HepG2 (cell line): ENCODE measurements at regions not wholly inside any gene's neighbourhood (a gene's known extent, or its start where the extent isn't known, plus 50 kb on each side); places are given as distances from the start of the nearest gene placed in this dataset.

Source experiments
- ATF4 ChIP-seq, 2 experiments: fragments of 450-650 bp in 1 of 2; sonication (generic) in 1 of 2; formaldehyde crosslinking; IDR thresholded peaks; 2 replicates each; pipeline versions ENCODE4 v1.5.0 to v1.8.0; 2020 to 2022; ENCODE audit warnings: mild to moderate bottlenecking in 1 of 2, missing genetic modification reagents in 1 of 2
- HMGA1 ChIP-seq: sonication (generic); formaldehyde crosslinking; conservative IDR thresholded peaks from 2 replicates; pipeline ENCODE4 v1.4.0; 2020; ENCODE audit warnings: missing genetic modification reagents
- IKZF5 ChIP-seq: IDR thresholded peaks from 2 replicates; pipeline ENCODE4 v1.6.1; 2018; ENCODE audit warnings: missing genetic modification reagents, mild to moderate bottlenecking, missing compliant biosample characterization
- MIXL1 ChIP-seq: IDR thresholded peaks from 2 replicates; pipeline ENCODE4 v1.6.1; 2016
- PHF5A ChIP-seq: IDR thresholded peaks from one replicate; pipeline ENCODE4 v1.6.1; 2018; ENCODE audit warnings: low read depth, missing genetic modification reagents; ENCODE audit not compliant: unreplicated experiment
- SKIL ChIP-seq: sonication (generic); formaldehyde crosslinking; IDR thresholded peaks from 2 replicates; pipeline ENCODE4 v1.8.0; 2022; ENCODE audit warnings: missing genetic modification reagents, mild to moderate bottlenecking, moderate library complexity, borderline replicate concordance
- ZBTB26 ChIP-seq: IDR thresholded peaks from 2 replicates; pipeline ENCODE4 v1.6.1; 2016; ENCODE audit warnings: missing compliant biosample characterization, missing genetic modification reagents, borderline replicate concordance
- ZFP36L1 ChIP-seq: sonication (generic); formaldehyde crosslinking; IDR thresholded peaks from 2 replicates; pipeline ENCODE4 v1.8.0; 2022; ENCODE audit warnings: mild to moderate bottlenecking, missing genetic modification reagents, moderate library complexity
- ZNF407 ChIP-seq: sonication (generic); formaldehyde crosslinking; IDR thresholded peaks from one replicate; pipeline ENCODE4 v1.5.1; 2020; ENCODE audit warnings: mild to moderate bottlenecking, missing genetic modification reagents; ENCODE audit errors: not compliant biosample characterization
- ZNF607 ChIP-seq: sonication (generic); formaldehyde crosslinking; IDR thresholded peaks from 2 replicates; pipeline ENCODE4 v1.5.1; 2020; ENCODE audit warnings: missing genetic modification reagents, mild to moderate bottlenecking, borderline replicate concordance
- ZNF746 ChIP-seq: sonication (generic); formaldehyde crosslinking; IDR thresholded peaks from 2 replicates; pipeline ENCODE4 v1.8.0; 2022; ENCODE audit warnings: mild to moderate bottlenecking, missing genetic modification reagents
- ZNF777 ChIP-seq: sonication (generic); formaldehyde crosslinking; IDR thresholded peaks from 2 replicates; pipeline ENCODE4 v1.4.0; 2020; ENCODE audit warnings: missing genetic modification reagents
- ZNF784 ChIP-seq: sonication (generic); formaldehyde crosslinking; IDR thresholded peaks from 2 replicates; pipeline ENCODE4 v1.5.1; 2020; ENCODE audit warnings: missing genetic modification reagents, mild to moderate bottlenecking, borderline replicate concordance
- ZNF879 ChIP-seq: sonication (generic); formaldehyde crosslinking; IDR thresholded peaks from 2 replicates; pipeline ENCODE4 v1.8.1; 2023; ENCODE audit warnings: missing genetic modification reagents

- 0 out of 2 replicates have a peak, but pooled peaks have one; percentile 59 for TF ChIP-seq ZNF784
- no peak for TF ChIP-seq PHF5A
- no peak for TF ChIP-seq ZNF777 (CRISPR knock-in tag)
- TF ChIP-seq ZNF607, result no peak
- TF ChIP-seq ZNF746 (CRISPR knock-in tag), result peak; percentile 80; the same call in 1 of the 2 replicates
- no peak for TF ChIP-seq ZNF879 (CRISPR knock-in tag)
- no peak for TF ChIP-seq HMGA1 (CRISPR knock-in tag)
- peak in 1 of 2 experiments; percentile 79; a peak in 2 of 4 replicates for TF ChIP-seq ATF4 (CRISPR knock-in tag; IDR thresholded peaks at IDR 0.05)
- TF ChIP-seq MIXL1 (CRISPR knock-in tag), result peak; percentile 85
- peak; percentile 95; the same call in 1 of the 2 replicates for TF ChIP-seq IKZF5
- TF ChIP-seq ZFP36L1 (CRISPR knock-in tag), result peak; percentile 91; the same call in 1 of the 2 replicates
- TF ChIP-seq ZBTB26 (CRISPR knock-in tag), result 0 out of 2 replicates have a peak, but pooled peaks have one; percentile 33
- peak; percentile 99 for TF ChIP-seq SKIL (CRISPR knock-in tag)
- TF ChIP-seq ZNF407 (CRISPR knock-in tag), result no peak
Measured at GRCh38 chr1:59052166-59052590, 244.7 kb upstream of the FGGY start (continued).
